ENCODE measurements at regions not wholly inside any gene's neighbourhood (a gene's known extent, or its start where the extent isn't known, plus 50 kb on each side); places are given as distances from the start of the nearest gene placed in this dataset.
"Not testable (repeated sequence)": the region's sequence is repeated elsewhere in the genome, so short reads cannot be mapped to it uniquely, and the experiment has no call there.

GRCh38 chr15:70249616-70250015 is 151.9 kb upstream of the TLE3 start:
- no peak for DNase-seq

- no peak for DNase-seq
Observed at GRCh38 chr15:70248116-70249025, 150.7 kb upstream of the TLE3 start.

GRCh38 chr15:70247281-70247680 is 149.6 kb upstream of the TLE3 start:
- DNase-seq = no peak

- no peak for DNase-seq
Observed at GRCh38 chr15:70246623-70247220, 149.0 kb upstream of the TLE3 start.

GRCh38 chr15:70245932-70246622 is 148.4 kb upstream of the TLE3 start:
- no peak for DNase-seq

- DNase-seq = no peak
Observed at GRCh38 chr15:70244978-70245542, 147.3 kb upstream of the TLE3 start.

GRCh38 chr15:70243686-70244540 is 146.2 kb upstream of the TLE3 start:
- DNase-seq = no peak

GRCh38 chr15:70242951-70243685 is 145.4 kb upstream of the TLE3 start:
- no peak for DNase-seq

- DNase-seq = no peak
Observed at GRCh38 chr15:70241561-70242320, 144.0 kb upstream of the TLE3 start.

GRCh38 chr15:70240820-70241430 is 143.2 kb upstream of the TLE3 start:
- DNase-seq = no peak

GRCh38 chr15:70240082-70240481 is 142.4 kb upstream of the TLE3 start:
- DNase-seq = no peak

- DNase-seq = no peak
Observed at GRCh38 chr15:70238917-70239316, 141.2 kb upstream of the TLE3 start.

GRCh38 chr15:70237626-70238025 is 139.9 kb upstream of the TLE3 start:
- no peak for DNase-seq

GRCh38 chr15:70236341-70237086 is 138.8 kb upstream of the TLE3 start:
- peak in 1 of 3 donors; percentile 90 for DNase-seq

- no peak for DNase-seq
Observed at GRCh38 chr15:70235347-70235746, 137.6 kb upstream of the TLE3 start.

GRCh38 chr15:70234256-70234905 is 136.7 kb upstream of the TLE3 start:
- DNase-seq = peak in 1 of 3 donors; percentile 82

- no peak for DNase-seq
Observed at GRCh38 chr15:70231484-70231883, 133.8 kb upstream of the TLE3 start.

GRCh38 chr15:70227918-70228317 is 130.2 kb upstream of the TLE3 start:
- not testable (repeated sequence) for DNase-seq

All from muscle of back (tissue), 3 donors.